ENCODE measurements at regions not wholly inside any gene's neighbourhood (a gene's known extent, or its start where the extent isn't known, plus 50 kb on each side); places are given as distances from the start of the nearest gene placed in this dataset.

- Histone ChIP-seq H3K27ac (ENCODE audit: low read length) (no peak overlapping the region), H3K4me1 (ENCODE audit: control insufficient read depth, insufficient read depth, low read length) (peaks cover 5% of the 10 kb centered on the region), H3K9me3 (ENCODE audit: control insufficient read depth, low read length) (no peaks in the 10 kb centered on the region), H3K4me3 (ENCODE audit: low read length) (no peak overlapping the region), H3K27me3 (ENCODE audit: control insufficient read depth, insufficient read depth) (no peaks in the 10 kb centered on the region)
- intact Hi-C loops (cut with DNase I): loop anchor here in 1 of 4 donors (5.0 kb wide), 1 partner anchor 256 kb away; no protein-coding TSS in a partner anchor
- 65% methylated on average over 4 of the region's 4 CpGs for WGBS
- ATAC-seq (no peak), DNase-seq (no peak)
Measured at GRCh38 chr6:154921482-154921881, 73.6 kb upstream of the TIAM2 start.

DNA sequence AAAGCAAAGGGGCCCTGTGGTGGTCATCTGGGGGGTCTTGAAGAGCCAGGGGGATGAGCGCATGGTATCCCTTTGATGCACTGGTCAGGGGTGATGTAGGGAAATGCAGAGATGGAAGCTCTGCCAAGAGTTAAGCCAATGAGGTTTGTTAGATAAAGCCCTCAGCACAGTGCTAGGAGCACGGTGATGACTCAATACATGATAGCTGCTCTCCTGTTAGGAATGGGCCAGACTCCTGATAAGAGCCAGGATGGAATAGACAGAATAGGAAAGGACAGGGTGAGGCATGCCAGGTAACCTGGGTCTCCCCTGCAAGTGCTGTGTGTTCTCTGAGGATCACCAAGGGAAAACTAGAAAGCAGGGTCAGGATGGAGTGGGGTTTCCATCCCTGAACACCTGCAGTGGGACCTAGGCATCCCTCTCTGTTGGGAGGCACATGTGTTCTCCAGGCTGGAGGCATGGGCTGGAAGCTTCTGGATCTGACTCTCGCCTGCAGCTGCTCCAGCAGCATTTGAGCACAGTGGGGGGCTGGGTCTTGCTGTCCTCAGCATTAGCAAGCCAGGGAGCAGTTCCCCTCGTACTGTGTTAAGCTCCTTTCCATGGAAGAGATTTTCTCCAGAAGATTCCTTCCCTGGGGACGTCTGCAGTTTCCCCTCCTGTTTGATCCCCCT is 71.8 kb upstream of the TIAM2 start:
- intact Hi-C loops (cut with DNase I): loop anchor here in 1 of 4 donors (5.0 kb wide), 1 partner anchor 254 kb away; no protein-coding TSS in a partner anchor
- DNase-seq (no peak), ATAC-seq (peak in 1 of 2 donors; percentile 35)
- H3K4me3 ChIP-seq (ENCODE audit: low read length): no peak overlapping the region
- 77% methylated on average over 5 of the region's 5 CpGs for WGBS
- no peaks in the 10 kb centered on the region for H3K9me3 ChIP-seq (ENCODE audit: control insufficient read depth, low read length)
- no peak overlapping the region for H3K27ac ChIP-seq (ENCODE audit: low read length)
- no peaks in the 10 kb centered on the region for H3K27me3 ChIP-seq (ENCODE audit: control insufficient read depth, insufficient read depth)
- peaks cover 5% of the 10 kb centered on the region for H3K4me1 ChIP-seq (ENCODE audit: control insufficient read depth, insufficient read depth, low read length)

GRCh38 chr6:154925130-154925529 is 70.0 kb upstream of the TIAM2 start:
- no peak overlapping the region for H3K27ac ChIP-seq (ENCODE audit: low read length)
- H3K4me1 ChIP-seq (ENCODE audit: control insufficient read depth, insufficient read depth, low read length): peaks cover 5% of the 10 kb centered on the region
- WGBS: 93% methylated on average over 8 of the region's 8 CpGs
- intact Hi-C loops (cut with DNase I): loop anchor here in 1 of 4 donors (5.0 kb wide), 1 partner anchor 252 kb away; no protein-coding TSS in a partner anchor
- no peaks in the 10 kb centered on the region for H3K9me3 ChIP-seq (ENCODE audit: control insufficient read depth, low read length)
- no peak overlapping the region for H3K4me3 ChIP-seq (ENCODE audit: low read length)
- ATAC-seq (no peak), DNase-seq (no peak)
- H3K27me3 ChIP-seq (ENCODE audit: control insufficient read depth, insufficient read depth): no peaks in the 10 kb centered on the region

DNA sequence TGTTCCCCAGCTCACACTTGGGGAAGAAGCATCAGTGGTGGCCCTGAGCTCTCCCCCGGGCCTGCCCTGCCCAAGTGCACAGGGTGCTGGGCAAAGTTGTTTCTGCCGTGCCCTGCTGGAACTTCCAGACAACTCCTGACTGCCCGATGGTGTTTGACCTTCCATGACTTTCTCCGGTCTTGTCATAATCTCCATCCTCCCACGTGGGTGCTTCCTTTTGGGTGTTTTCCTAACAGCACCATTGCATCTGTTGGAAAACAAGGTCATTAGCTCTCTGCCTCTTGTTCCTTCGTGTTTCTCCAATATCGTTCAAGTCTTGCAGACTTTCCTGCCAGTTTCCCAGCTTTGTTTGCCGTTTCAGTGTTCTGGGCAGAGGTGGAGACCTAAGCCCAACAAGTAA is 68.7 kb upstream of the TIAM2 start:
- Histone ChIP-seq H3K4me3 (ENCODE audit: low read length) (no peak overlapping the region), H3K27ac (ENCODE audit: low read length) (no peak overlapping the region), H3K4me1 (ENCODE audit: control insufficient read depth, insufficient read depth, low read length) (peaks cover 5% of the 10 kb centered on the region), H3K27me3 (ENCODE audit: control insufficient read depth, insufficient read depth) (no peaks in the 10 kb centered on the region), H3K9me3 (ENCODE audit: control insufficient read depth, low read length) (no peaks in the 10 kb centered on the region)
- WGBS: 45% methylated on average over 8 of the region's 8 CpGs
- no peak for DNase-seq
- ATAC-seq: peak in 1 of 2 donors; percentile 15
- intact Hi-C loops (cut with DNase I): loop anchor here in 1 of 4 donors (5.0 kb wide), 1 partner anchor 251 kb away; no protein-coding TSS in a partner anchor

- no peak overlapping the region for H3K4me3 ChIP-seq (ENCODE audit: low read length)
- DNase-seq: peak in 2 of 3 donors; percentile 31 to 67
- intact Hi-C loops (cut with DNase I): loop anchor here in 2 of 4 donors (2.0 to 5.0 kb wide), 2 partner anchors 246 to 249 kb away; no protein-coding TSS in a partner anchor
- peaks cover 3% of the 10 kb centered on the region for H3K4me1 ChIP-seq (ENCODE audit: control insufficient read depth, insufficient read depth, low read length)
- H3K9me3 ChIP-seq (ENCODE audit: control insufficient read depth, low read length): no peaks in the 10 kb centered on the region
- peak; percentile 51 to 63 for ATAC-seq
- WGBS: 20% methylated on average over 5 of the region's 5 CpGs
- H3K27ac ChIP-seq (ENCODE audit: low read length): no peak overlapping the region
- no peaks in the 10 kb centered on the region for H3K27me3 ChIP-seq (ENCODE audit: control insufficient read depth, insufficient read depth)
Measured at GRCh38 chr6:154928325-154928922, 66.7 kb upstream of the TIAM2 start.

DNA sequence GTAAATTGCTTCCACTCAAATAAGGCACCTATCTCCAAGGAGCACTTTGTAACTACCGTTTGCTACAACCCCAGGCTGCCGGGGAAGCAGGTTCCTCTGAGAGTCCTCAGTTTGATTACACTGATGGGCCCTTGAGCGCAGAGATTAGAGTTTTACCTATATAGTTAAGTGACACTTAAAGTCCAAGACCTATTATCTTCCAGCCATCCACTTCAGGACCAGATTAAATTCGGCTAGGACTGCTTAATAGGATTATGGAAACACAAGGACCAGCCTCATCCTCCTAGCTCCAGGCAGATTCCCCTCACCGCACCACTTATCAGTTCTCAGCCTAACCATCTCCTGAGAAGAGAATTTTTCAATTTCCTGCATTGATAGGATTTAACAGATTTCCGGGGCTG is 64.7 kb upstream of the TIAM2 start:
- DNase-seq (no peak), ATAC-seq (no peak)
- Histone ChIP-seq H3K9me3 (ENCODE audit: control insufficient read depth, low read length) (no peaks in the 10 kb centered on the region), H3K27ac (ENCODE audit: low read length) (no peak overlapping the region), H3K4me3 (ENCODE audit: low read length) (no peak overlapping the region), H3K4me1 (ENCODE audit: control insufficient read depth, insufficient read depth, low read length) (no peaks in the 10 kb centered on the region), H3K27me3 (ENCODE audit: control insufficient read depth, insufficient read depth) (no peaks in the 10 kb centered on the region)
- intact Hi-C loops (cut with DNase I): loop anchor here in 1 of 4 donors (5.0 kb wide), 1 partner anchor 242 kb away; no protein-coding TSS in a partner anchor
- WGBS: 88% methylated on average over 6 of the region's 6 CpGs

DNA sequence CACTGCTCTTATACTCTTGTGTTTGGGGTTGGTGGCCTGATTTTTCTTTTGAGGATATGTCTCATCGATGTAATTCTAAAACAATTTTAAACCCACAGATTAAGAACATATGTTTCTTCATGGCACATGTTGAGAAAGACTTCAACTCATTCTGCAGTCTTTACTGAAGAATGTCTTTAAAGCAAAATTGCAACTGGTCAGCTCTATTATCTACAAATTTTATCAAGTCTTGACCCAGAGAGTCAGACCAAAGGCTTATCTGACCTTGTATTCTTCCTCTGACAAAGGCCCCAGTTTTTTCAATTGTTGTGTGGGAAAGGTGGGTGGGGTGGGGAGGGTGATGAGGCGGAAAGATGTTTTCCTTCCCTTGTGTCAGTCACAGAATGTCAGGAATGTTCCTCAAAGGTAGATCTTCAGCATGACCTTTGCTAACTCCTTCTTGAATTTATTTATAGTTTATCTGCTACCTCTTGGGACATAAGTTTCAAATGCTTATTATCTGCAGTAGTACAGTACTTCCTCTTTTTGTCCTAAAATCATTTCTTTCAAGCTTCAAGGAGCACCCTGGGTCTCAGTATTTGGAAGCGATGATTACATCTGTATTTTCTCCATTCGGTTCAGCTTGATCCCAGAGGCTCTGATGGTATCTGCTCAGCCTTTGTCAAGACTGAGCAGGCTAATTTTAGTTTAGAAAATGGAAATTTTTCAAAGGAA is 63.2 kb upstream of the TIAM2 start:
- WGBS: 56% methylated on average over 4 of the region's 4 CpGs
- Histone ChIP-seq H3K27ac (ENCODE audit: low read length) (no peak overlapping the region), H3K4me1 (ENCODE audit: control insufficient read depth, insufficient read depth, low read length) (no peaks in the 10 kb centered on the region), H3K4me3 (ENCODE audit: low read length) (no peak overlapping the region), H3K27me3 (ENCODE audit: control insufficient read depth, insufficient read depth) (no peaks in the 10 kb centered on the region), H3K9me3 (ENCODE audit: control insufficient read depth, low read length) (no peaks in the 10 kb centered on the region)
- DNase-seq (no peak), ATAC-seq (peak in 1 of 2 donors; percentile 25)
- intact Hi-C loops (cut with DNase I): loop anchor here in 1 of 4 donors (5.0 kb wide), 1 partner anchor 240 kb away; no protein-coding TSS in a partner anchor

- Histone ChIP-seq H3K4me3 (ENCODE audit: low read length) (no peak overlapping the region), H3K4me1 (ENCODE audit: control insufficient read depth, insufficient read depth, low read length) (no peaks in the 10 kb centered on the region), H3K9me3 (ENCODE audit: control insufficient read depth, low read length) (no peaks in the 10 kb centered on the region), H3K27ac (ENCODE audit: low read length) (no peak overlapping the region), H3K27me3 (ENCODE audit: control insufficient read depth, insufficient read depth) (no peaks in the 10 kb centered on the region)
- ATAC-seq (peak in 1 of 2 donors; percentile 53), DNase-seq (no peak)
- 43% methylated on average over 6 of the region's 6 CpGs for WGBS
- intact Hi-C loops (cut with DNase I): loop anchor here in 1 of 4 donors (5.0 kb wide), 1 partner anchor 240 kb away; no protein-coding TSS in a partner anchor
Measured at GRCh38 chr6:154932515-154933027, 62.5 kb upstream of the TIAM2 start.

DNA sequence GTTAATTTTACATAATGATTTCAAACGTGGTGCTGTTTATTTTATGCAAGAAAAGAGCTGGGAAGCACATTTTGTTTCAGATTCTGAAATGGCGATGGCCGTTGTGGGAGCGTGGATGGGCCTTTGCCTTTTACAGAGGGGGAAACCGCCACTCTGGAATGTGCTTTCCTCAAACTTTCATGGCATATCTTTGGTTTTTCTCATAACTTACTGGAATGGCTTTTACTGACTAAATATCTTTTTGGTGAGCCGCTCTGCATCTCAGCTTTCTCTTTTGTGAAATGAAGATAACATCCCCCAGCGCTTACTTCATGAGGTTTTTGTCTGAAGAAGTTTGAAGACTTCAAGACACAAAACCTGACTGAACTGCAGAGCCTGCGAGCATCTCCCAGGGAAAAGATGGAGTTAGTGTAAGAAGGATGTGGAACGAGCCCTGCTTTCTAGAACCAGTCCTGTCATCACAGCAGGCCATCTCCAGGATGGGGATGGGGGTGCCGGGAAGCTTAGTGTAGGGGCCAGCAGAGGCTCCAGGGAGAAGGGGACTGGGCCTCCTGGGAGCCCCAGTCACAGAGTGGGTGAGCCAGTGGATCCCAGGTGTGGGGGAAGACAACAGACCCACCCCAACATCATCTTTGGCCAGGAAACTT is 61.8 kb upstream of the TIAM2 start:
- intact Hi-C loops (cut with DNase I): loop anchor here in 1 of 4 donors (5.0 kb wide), 1 partner anchor 239 kb away; no protein-coding TSS in a partner anchor
- no peak for ATAC-seq
- 81% methylated on average over 10 of the region's 10 CpGs for WGBS

More for the DNA sequence above, 61.8 kb upstream of the TIAM2 start:
- H3K9me3 ChIP-seq (ENCODE audit: control insufficient read depth, low read length): no peaks in the 10 kb centered on the region
- no peak for DNase-seq
- no peaks in the 10 kb centered on the region for H3K4me1 ChIP-seq (ENCODE audit: control insufficient read depth, insufficient read depth, low read length)
- no peak overlapping the region for H3K27ac ChIP-seq (ENCODE audit: low read length)
- H3K4me3 ChIP-seq (ENCODE audit: low read length): no peak overlapping the region
- H3K27me3 ChIP-seq (ENCODE audit: control insufficient read depth, insufficient read depth): no peaks in the 10 kb centered on the region

All from right cardiac atrium (tissue), 5 donors.